ENCODE measurements at regions not wholly inside any gene's neighbourhood (a gene's known extent, or its start where the extent isn't known, plus 50 kb on each side); places are given as distances from the start of the nearest gene placed in this dataset.

GRCh38 chr6:160931378-160932310 lies 59.9 kb upstream of the MAP3K4 start:
- Histone ChIP-seq H3K4me3 (peak overlapping the region; percentile 24 to 57), H3K27me3 (peaks cover 18% of the 10 kb centered on the region), H3K36me3 (no peaks in the 10 kb centered on the region), H3K9me3 (no peaks in the 10 kb centered on the region), H3K4me1 (peaks cover 0 to 13% (median 6%) of the 10 kb centered on the region in 3 donors), H3K27ac (peak overlapping the region in 1 of 4 donors; percentile 55)
- no peak for TF ChIP-seq EP300 (IDR thresholded peaks at IDR 0.05)
- no peak for TF ChIP-seq POLR2A (IDR thresholded peaks at IDR 0.05)
- TF ChIP-seq POLR2AphosphoS5 (IDR thresholded peaks at IDR 0.05) = no peak
- TF ChIP-seq, protein P1, sequence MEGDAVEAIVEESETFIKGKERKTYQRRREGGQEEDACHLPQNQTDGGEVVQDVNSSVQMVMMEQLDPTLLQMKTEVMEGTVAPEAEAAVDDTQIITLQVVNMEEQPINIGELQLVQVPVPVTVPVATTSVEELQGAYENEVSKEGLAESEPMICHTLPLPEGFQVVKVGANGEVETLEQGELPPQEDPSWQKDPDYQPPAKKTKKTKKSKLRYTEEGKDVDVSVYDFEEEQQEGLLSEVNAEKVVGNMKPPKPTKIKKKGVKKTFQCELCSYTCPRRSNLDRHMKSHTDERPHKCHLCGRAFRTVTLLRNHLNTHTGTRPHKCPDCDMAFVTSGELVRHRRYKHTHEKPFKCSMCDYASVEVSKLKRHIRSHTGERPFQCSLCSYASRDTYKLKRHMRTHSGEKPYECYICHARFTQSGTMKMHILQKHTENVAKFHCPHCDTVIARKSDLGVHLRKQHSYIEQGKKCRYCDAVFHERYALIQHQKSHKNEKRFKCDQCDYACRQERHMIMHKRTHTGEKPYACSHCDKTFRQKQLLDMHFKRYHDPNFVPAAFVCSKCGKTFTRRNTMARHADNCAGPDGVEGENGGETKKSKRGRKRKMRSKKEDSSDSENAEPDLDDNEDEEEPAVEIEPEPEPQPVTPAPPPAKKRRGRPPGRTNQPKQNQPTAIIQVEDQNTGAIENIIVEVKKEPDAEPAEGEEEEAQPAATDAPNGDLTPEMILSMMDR (IDR thresholded peaks at IDR 0.05) = no peak
- no peak for ATAC-seq
- 55 to 66% methylated on average over 4 to 8 of the region's 13 CpGs for WGBS, 2 donors (ENCODE audit: low coverage in 1 of 2)

GRCh38 chr6:160933256-160933655 lies 58.3 kb upstream of the MAP3K4 start:
- no peak overlapping the region for H3K27ac ChIP-seq
- peaks cover 18% of the 10 kb centered on the region for H3K27me3 ChIP-seq
- no peaks in the 10 kb centered on the region for H3K36me3 ChIP-seq
- no peak for ATAC-seq
- no peak for TF ChIP-seq EP300 (IDR thresholded peaks at IDR 0.05)
- no peak for TF ChIP-seq POLR2A (IDR thresholded peaks at IDR 0.05)
- TF ChIP-seq POLR2AphosphoS5 (IDR thresholded peaks at IDR 0.05) = no peak
- TF ChIP-seq, protein P1 (IDR thresholded peaks at IDR 0.05) = no peak
- 28 to 55% methylated on average over 3 to 8 of the region's 8 CpGs for WGBS, 2 donors (ENCODE audit: low coverage in 1 of 2)
- peaks cover 0 to 13% (median 6%) of the 10 kb centered on the region in 3 donors for H3K4me1 ChIP-seq
- no peak overlapping the region for H3K4me3 ChIP-seq
- H3K9me3 ChIP-seq = no peaks in the 10 kb centered on the region

DNA sequence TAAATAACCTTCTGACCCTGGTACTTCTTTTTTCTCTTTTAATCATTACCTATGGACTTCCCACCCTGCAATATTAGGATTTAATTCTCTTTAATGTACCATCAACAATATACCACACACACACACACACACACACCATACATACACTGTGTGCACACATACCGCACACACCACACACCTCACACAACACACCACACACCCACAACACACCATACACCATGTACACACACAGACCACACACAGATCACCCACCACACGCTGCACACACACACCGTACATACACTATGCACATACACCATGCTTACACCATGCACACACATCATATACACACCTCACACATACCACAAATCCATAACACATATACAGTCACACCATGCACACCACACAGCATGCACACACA lies 57.4 kb upstream of the MAP3K4 start:
- no peaks in the 10 kb centered on the region for H3K9me3 ChIP-seq
- WGBS, 2 donors (ENCODE audit: low coverage in 1 of 2) = 93 to 95% methylated on average over 3 of the region's 3 CpGs
- no peaks in the 10 kb centered on the region for H3K36me3 ChIP-seq
- H3K27me3 ChIP-seq = peaks cover 19% of the 10 kb centered on the region
- H3K4me3 ChIP-seq = no peak overlapping the region
- H3K27ac ChIP-seq = no peak overlapping the region
- peaks cover 0 to 13% (median 6%) of the 10 kb centered on the region in 3 donors for H3K4me1 ChIP-seq
- no peak for ATAC-seq
- TF ChIP-seq, protein P1 (IDR thresholded peaks at IDR 0.05) = no peak
- TF ChIP-seq POLR2AphosphoS5 (IDR thresholded peaks at IDR 0.05) = no peak
- no peak for TF ChIP-seq EP300 (IDR thresholded peaks at IDR 0.05)
- no peak for TF ChIP-seq POLR2A (IDR thresholded peaks at IDR 0.05)

GRCh38 chr6:160940197-160940596 lies 51.4 kb upstream of the MAP3K4 start:
- WGBS, 2 donors (ENCODE audit: low coverage in 1 of 2) = 93% methylated on average over 3 of the region's 4 CpGs; no CpG with 5 or more reads in 1 of the 2 donors
- TF ChIP-seq, protein P1 (IDR thresholded peaks at IDR 0.05) = no peak
- TF ChIP-seq POLR2A (IDR thresholded peaks at IDR 0.05) (no peak), POLR2AphosphoS5 (IDR thresholded peaks at IDR 0.05) (no peak)
- no peak overlapping the region for H3K4me3 ChIP-seq
- peaks cover 27% of the 10 kb centered on the region for H3K27me3 ChIP-seq
- H3K36me3 ChIP-seq = no peaks in the 10 kb centered on the region
- ATAC-seq = no peak
- H3K27ac ChIP-seq = no peak overlapping the region
- no peaks in the 10 kb centered on the region for H3K4me1 ChIP-seq
- peaks cover 0 to 5% (median 0%) of the 10 kb centered on the region in 3 donors for H3K9me3 ChIP-seq
